Activated T-helper 2 cell treated with anti-CD3 and anti-CD28 coated beads, Interferon-gamma antibody, Interleukin-2, Interleukin-4, amounts not matched to agents 10 μg/mL and 5 μg/mL and 100 μg/mL, durations not matched to agents 14 hours and 24 hours and 36 hours (primary cell): ENCODE measurements at regions not wholly inside any gene's neighbourhood (a gene's known extent, or its start where the extent isn't known, plus 50 kb on each side); places are given as distances from the start of the nearest gene placed in this dataset.

ENCODE experiments used
- DNase-seq: peaks from one replicate; pipeline ENCODE4 v3.0.0; 2021; ENCODE audit warnings: low spot score
- H3K27ac Mint-ChIP-seq: one replicate; pipeline ENCODE4 v1.8.0; 2021; ENCODE audit warnings: mixed read lengths
- H3K27me3 Mint-ChIP-seq: one replicate; pipeline ENCODE4 v1.8.0; 2021; ENCODE audit warnings: low read depth, mixed read lengths
- H3K36me3 Mint-ChIP-seq: one replicate; pipeline ENCODE4 v1.8.0; 2021; ENCODE audit warnings: low read depth, mixed read lengths
- H3K4me1 Mint-ChIP-seq: one replicate; pipeline ENCODE4 v1.8.0; 2021; ENCODE audit warnings: low read depth, mixed read lengths
- H3K4me3 Mint-ChIP-seq: one replicate; pipeline ENCODE4 v1.8.0; 2021; ENCODE audit warnings: low read depth, mild to moderate bottlenecking, moderate library complexity, mixed read lengths
- H3K9me3 Mint-ChIP-seq: one replicate; pipeline ENCODE4 v1.8.0; 2021; ENCODE audit warnings: mixed read lengths
- intact Hi-C: fragments of 100-400 bp; cut with micrococcal nuclease; formaldehyde crosslinking; loops from one replicate; pipeline ENCODE4 v1.15.1; 2023

- intact Hi-C loops = no loop called here
- no peak overlapping the region for H3K27ac Mint-ChIP-seq
Observed at GRCh38 chr5:108638021-108638420, 109.7 kb upstream of the FER start.

GRCh38 chr5:108637134-108637533 lies 110.6 kb upstream of the FER start:
- peaks cover under 1% of the 10 kb centered on the region for H3K4me1 Mint-ChIP-seq
- peaks cover 5% of the 10 kb centered on the region for H3K27me3 Mint-ChIP-seq
- no peak for DNase-seq
- H3K9me3 Mint-ChIP-seq = no peaks in the 10 kb centered on the region
- intact Hi-C loops = no loop called here
- no peak overlapping the region for H3K27ac Mint-ChIP-seq
- no peaks in the 10 kb centered on the region for H3K36me3 Mint-ChIP-seq
- no peak overlapping the region for H3K4me3 Mint-ChIP-seq

More at GRCh38 chr5:108638021-108638420, 109.7 kb upstream of the FER start:
- Mint-ChIP-seq H3K4me1 (peaks cover 1% of the 10 kb centered on the region), H3K27me3 (peaks cover 6% of the 10 kb centered on the region), H3K9me3 (no peaks in the 10 kb centered on the region), H3K36me3 (no peaks in the 10 kb centered on the region), H3K4me3 (no peak overlapping the region)
- no peak for DNase-seq

- no peak for DNase-seq
- no peaks in the 10 kb centered on the region for H3K9me3 Mint-ChIP-seq
- no peaks in the 10 kb centered on the region for H3K4me1 Mint-ChIP-seq
- H3K27ac Mint-ChIP-seq = no peak overlapping the region
- H3K36me3 Mint-ChIP-seq = no peaks in the 10 kb centered on the region
- H3K4me3 Mint-ChIP-seq = no peak overlapping the region
- intact Hi-C loops = no loop called here
- H3K27me3 Mint-ChIP-seq = no peaks in the 10 kb centered on the region
Observed at GRCh38 chr5:108636135-108636853, 111.4 kb upstream of the FER start.

DNA sequence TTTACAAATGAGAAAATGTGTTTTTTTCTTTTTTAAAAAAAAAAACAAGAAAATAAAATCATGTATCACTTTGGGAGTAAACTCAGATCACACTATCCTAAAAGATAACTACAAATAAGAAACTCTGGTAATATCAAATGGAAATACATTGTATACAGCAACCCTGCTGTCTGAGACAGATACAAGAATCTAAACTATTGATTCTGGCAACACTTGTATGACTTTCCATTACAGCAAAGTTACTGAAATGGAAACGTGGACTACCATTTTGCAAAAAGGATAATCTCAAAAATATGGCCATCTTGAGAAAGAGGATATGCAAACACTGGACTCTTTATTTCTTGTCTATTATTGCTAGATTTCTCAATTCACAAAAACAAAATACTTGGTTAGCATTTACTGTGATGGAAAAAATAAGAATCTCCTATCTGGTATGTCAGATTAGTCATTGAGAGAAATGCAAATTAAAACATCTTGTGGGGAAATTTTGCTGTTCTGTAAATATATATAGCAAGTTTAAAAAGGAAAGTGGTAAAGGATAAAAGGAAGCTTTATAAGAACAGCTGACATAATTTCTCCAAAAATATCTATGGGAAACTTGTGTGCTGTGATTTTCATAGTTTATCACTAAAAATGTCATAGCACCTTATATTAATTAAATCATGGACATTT lies 112.9 kb upstream of the FER start:
- Mint-ChIP-seq H3K27ac (no peak overlapping the region), H3K27me3 (no peaks in the 10 kb centered on the region), H3K4me1 (no peaks in the 10 kb centered on the region), H3K4me3 (no peak overlapping the region), H3K9me3 (no peaks in the 10 kb centered on the region), H3K36me3 (no peaks in the 10 kb centered on the region)
- DNase-seq = no peak
- intact Hi-C loops = no loop called here

DNA sequence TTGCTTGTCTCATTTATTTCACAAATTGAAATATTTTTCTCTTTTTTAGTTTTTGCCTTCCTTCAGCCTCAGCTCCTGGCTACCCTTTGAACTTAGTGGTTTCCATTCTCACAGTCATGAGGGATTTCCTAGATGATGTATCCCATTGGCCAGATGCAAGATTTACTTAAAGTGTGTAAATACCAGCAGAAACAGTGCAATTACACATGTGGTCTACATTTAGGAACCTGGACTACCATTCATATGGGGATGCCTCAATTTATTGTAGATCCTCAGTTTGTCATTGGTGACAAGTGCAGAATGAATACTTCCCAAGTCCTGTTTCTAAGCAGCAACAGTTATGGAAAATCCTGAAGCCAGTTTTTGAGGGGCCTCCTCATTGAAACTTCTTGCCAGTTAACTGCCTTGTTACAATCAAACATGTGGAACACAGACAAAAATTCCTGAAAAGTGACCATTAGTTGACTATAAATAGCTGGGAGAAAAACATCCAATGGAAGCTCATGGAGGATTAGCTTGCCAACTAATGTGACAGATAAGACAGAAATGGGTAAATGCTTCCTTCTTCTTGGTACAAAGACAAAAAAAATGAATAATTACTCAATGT lies 113.6 kb upstream of the FER start:
- H3K36me3 Mint-ChIP-seq = no peaks in the 10 kb centered on the region
- no peaks in the 10 kb centered on the region for H3K9me3 Mint-ChIP-seq
- no peak overlapping the region for H3K27ac Mint-ChIP-seq
- H3K4me1 Mint-ChIP-seq = no peaks in the 10 kb centered on the region
- H3K4me3 Mint-ChIP-seq = no peak overlapping the region
- intact Hi-C loops = no loop called here
- no peak for DNase-seq
- H3K27me3 Mint-ChIP-seq = no peaks in the 10 kb centered on the region

GRCh38 chr5:108629779-108630528 lies 117.7 kb upstream of the FER start:
- no peak overlapping the region for H3K27ac Mint-ChIP-seq
- no peaks in the 10 kb centered on the region for H3K36me3 Mint-ChIP-seq
- no peak for DNase-seq
- no peaks in the 10 kb centered on the region for H3K27me3 Mint-ChIP-seq
- H3K4me1 Mint-ChIP-seq = no peaks in the 10 kb centered on the region
- H3K4me3 Mint-ChIP-seq = no peak overlapping the region
- intact Hi-C loops = no loop called here
- H3K9me3 Mint-ChIP-seq = no peaks in the 10 kb centered on the region

DNA sequence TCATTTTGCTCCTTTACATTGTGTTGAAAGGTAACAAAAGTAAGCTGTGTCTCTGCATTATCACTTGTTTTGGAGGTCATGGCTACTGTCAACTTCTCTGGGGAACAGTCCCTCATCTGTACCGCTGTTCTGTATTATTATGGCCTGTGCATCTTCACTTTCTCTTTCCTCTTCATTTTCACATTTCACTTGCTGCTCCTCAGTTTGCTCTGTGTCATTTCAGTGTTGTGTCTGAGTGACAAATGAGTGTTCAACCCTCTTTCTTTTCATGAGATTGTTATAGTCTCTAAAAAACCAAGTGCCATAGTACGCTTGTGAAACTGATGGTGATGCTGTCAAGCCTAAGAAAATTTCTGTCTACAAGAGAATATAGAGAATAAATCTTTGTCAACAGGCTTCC lies 122.0 kb upstream of the FER start:
- intact Hi-C loops = no loop called here
- H3K4me1 Mint-ChIP-seq = no peaks in the 10 kb centered on the region
- no peaks in the 10 kb centered on the region for H3K36me3 Mint-ChIP-seq
- H3K9me3 Mint-ChIP-seq = no peaks in the 10 kb centered on the region
- no peak overlapping the region for H3K27ac Mint-ChIP-seq
- H3K4me3 Mint-ChIP-seq = no peak overlapping the region
- H3K27me3 Mint-ChIP-seq = no peaks in the 10 kb centered on the region
- no peak for DNase-seq

DNA sequence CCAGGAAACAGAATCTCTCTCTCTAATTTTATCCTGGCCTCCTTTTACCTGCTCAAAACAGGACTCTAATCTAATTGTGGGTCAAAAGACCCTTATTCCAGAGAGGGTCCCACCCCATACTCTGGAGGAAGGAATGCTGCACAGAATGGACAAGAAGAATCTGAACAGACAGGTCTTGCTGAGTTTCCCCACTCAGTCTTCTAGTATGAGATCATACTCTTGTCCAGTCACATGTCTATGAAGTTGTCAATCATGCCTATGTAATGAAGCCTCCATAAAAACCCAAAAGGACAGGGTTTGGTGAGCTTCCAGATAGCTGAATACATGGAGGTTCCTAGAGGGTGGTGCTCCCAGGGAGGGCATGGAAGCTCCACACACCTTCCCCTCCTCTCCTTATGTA lies 123.9 kb upstream of the FER start:
- intact Hi-C loops = no loop called here
- Mint-ChIP-seq H3K27ac (no peak overlapping the region), H3K9me3 (no peaks in the 10 kb centered on the region), H3K4me3 (no peak overlapping the region), H3K27me3 (no peaks in the 10 kb centered on the region), H3K4me1 (no peaks in the 10 kb centered on the region), H3K36me3 (no peaks in the 10 kb centered on the region)
- DNase-seq = no peak

DNA sequence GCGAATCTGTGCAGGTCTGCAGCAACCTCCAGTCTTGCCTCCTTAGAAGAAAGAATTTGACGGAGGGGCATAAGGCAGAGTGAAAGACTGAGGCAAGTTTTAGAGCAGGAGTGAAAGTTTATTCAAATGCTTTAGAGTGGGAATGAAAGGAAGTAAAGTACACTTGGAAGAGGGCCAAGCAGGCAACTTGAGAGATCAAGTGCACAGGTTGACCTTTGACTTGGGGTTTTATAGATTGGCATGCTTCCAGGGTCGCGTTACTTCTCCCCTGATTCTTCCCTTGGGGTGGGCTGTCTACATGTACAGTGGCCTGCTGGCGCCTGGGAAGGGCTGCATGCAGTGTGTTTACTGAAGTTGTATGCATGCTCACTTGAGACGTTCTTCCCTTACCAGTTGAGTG lies 127.2 kb upstream of the FER start:
- no peak overlapping the region for H3K27ac Mint-ChIP-seq
- H3K36me3 Mint-ChIP-seq = no peaks in the 10 kb centered on the region
- intact Hi-C loops = no loop called here
- no peaks in the 10 kb centered on the region for H3K9me3 Mint-ChIP-seq
- no peaks in the 10 kb centered on the region for H3K4me1 Mint-ChIP-seq
- H3K27me3 Mint-ChIP-seq = no peaks in the 10 kb centered on the region
- H3K4me3 Mint-ChIP-seq = no peak overlapping the region
- DNase-seq = no peak

GRCh38 chr5:108619815-108620214 lies 127.9 kb upstream of the FER start:
- no peaks in the 10 kb centered on the region for H3K9me3 Mint-ChIP-seq
- no peak for DNase-seq
- no peaks in the 10 kb centered on the region for H3K27me3 Mint-ChIP-seq
- H3K4me3 Mint-ChIP-seq = no peak overlapping the region
- intact Hi-C loops = no loop called here
- no peaks in the 10 kb centered on the region for H3K36me3 Mint-ChIP-seq
- no peak overlapping the region for H3K27ac Mint-ChIP-seq
- no peaks in the 10 kb centered on the region for H3K4me1 Mint-ChIP-seq

DNA sequence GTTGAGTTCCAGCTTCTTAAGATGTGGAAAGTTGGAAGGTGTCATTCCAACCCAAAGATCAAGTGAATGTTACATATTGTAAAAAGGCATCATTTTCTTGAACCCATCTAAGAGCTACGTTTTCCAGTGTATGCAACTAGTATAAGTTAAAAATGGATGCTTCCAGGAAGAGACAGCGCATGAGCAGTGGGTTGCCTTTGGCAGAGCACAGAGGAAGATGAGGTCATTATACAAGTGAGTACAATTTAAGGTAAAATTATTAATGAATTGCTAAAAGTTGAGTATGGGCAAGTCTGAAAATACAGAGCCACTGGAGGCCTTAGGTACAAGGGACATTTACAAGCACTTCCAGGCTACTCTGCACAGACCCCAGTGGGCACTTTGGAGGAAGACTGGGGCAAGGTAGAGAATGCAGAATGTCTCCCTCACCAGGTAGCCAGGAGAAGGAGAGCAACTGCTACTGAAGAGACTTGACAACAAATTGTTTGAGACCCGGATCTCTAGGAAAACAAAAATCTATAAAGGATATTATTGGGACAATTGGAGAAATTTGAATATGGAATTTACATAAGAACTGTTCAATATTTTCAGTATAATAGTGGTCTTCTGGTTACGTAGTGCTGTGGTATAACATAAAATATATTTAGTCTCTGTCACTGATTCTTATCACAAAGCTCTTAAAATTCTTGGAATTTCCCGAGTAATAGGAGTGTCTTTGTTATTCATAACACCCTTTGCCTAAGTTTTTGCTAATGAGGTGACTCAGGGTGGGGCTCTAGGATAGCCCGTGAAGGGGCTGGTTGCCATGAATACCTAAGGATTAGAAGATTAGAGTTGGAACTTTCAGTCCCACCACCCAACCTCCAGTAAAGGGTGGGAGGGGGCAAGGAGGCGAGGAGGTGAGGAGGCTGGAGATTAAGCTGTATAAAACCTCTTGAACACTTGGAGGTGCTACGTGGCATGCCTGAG lies 129.9 kb upstream of the FER start:
- H3K27me3 Mint-ChIP-seq = no peaks in the 10 kb centered on the region
- no peak for DNase-seq
- H3K4me1 Mint-ChIP-seq = no peaks in the 10 kb centered on the region
- H3K4me3 Mint-ChIP-seq = no peak overlapping the region
- H3K27ac Mint-ChIP-seq = no peak overlapping the region
- no peaks in the 10 kb centered on the region for H3K36me3 Mint-ChIP-seq
- no peaks in the 10 kb centered on the region for H3K9me3 Mint-ChIP-seq
- intact Hi-C loops = no loop called here

GRCh38 chr5:108615216-108615615 lies 132.5 kb upstream of the FER start:
- DNase-seq = no peak
- Mint-ChIP-seq H3K27ac (no peak overlapping the region), H3K4me1 (no peaks in the 10 kb centered on the region), H3K27me3 (no peaks in the 10 kb centered on the region), H3K36me3 (no peaks in the 10 kb centered on the region), H3K9me3 (no peaks in the 10 kb centered on the region), H3K4me3 (no peak overlapping the region)
- intact Hi-C loops = no loop called here
